Liver (tissue), 8 donors: ENCODE measurements at regions not wholly inside any gene's neighbourhood (a gene's known extent, or its start where the extent isn't known, plus 50 kb on each side); places are given as distances from the start of the nearest gene placed in this dataset.

Source experiments
- DNase-seq: peaks from one replicate; pipeline ENCODE4 v3.0.0-alpha.2; 2017; ENCODE audit warnings: low spot score
- H3K27ac ChIP-seq, 2 donors: one replicate each; pipeline ENCODE4 v1.7.0; 2013; ENCODE audit warnings: inconsistent platforms in 2 of 2, low read length in 2 of 2, control low read depth in 1 of 2, low read depth in 1 of 2, mild to moderate bottlenecking in 1 of 2
- H3K27me3 ChIP-seq, 4 donors: one replicate each; pipeline versions ENCODE4 v1.6.1 to v1.7.0; 2013; ENCODE audit warnings: low read length in 3 of 4, inconsistent platforms in 1 of 4, mild to moderate bottlenecking in 1 of 4, moderate library complexity in 1 of 4; ENCODE audit not compliant: control insufficient read depth in 4 of 4, insufficient read depth in 4 of 4
- H3K36me3 ChIP-seq, 4 donors: one replicate each; pipeline versions ENCODE4 v1.6.1 to v1.7.0; 2013; ENCODE audit warnings: low read length in 3 of 4, mild to moderate bottlenecking in 3 of 4, low read depth in 1 of 4, moderate library complexity in 1 of 4; ENCODE audit not compliant: control insufficient read depth in 4 of 4, insufficient read depth in 3 of 4
- H3K4me1 ChIP-seq, 4 donors: one replicate each; pipeline versions ENCODE4 v1.6.1 to v1.7.0; 2013; ENCODE audit warnings: low read length in 3 of 4, mild to moderate bottlenecking in 3 of 4, moderate library complexity in 1 of 4; ENCODE audit not compliant: control insufficient read depth in 4 of 4, insufficient read depth in 4 of 4
- H3K4me3 ChIP-seq, 3 donors: one replicate each; pipeline versions ENCODE4 v1.6.1 to v1.7.0; 2013; ENCODE audit warnings: low read length in 3 of 3, control low read depth in 1 of 3, low read depth in 1 of 3, mild to moderate bottlenecking in 1 of 3
- H3K9ac ChIP-seq, 2 donors: one replicate each; pipeline ENCODE4 v1.7.0; 2013; ENCODE audit warnings: low read length in 2 of 2, mild to moderate bottlenecking in 2 of 2, moderate library complexity in 2 of 2, control low read depth in 1 of 2, low read depth in 1 of 2
- H3K9me3 ChIP-seq, 4 donors: one replicate each; pipeline versions ENCODE4 v1.6.1 to v1.7.0; 2013; ENCODE audit warnings: low read length in 3 of 4; ENCODE audit not compliant: control insufficient read depth in 4 of 4
- EGR1 ChIP-seq, 2 donors: IDR thresholded peaks; 2 replicates each; pipeline ENCODE4 v1.6.1; 2016 to 2018; ENCODE audit warnings: antibody characterized with exemption in 2 of 2, low read depth in 2 of 2
- FOXA1 ChIP-seq: IDR thresholded peaks from 2 replicates; pipeline ENCODE4 v1.6.1; 2016; ENCODE audit warnings: antibody characterized with exemption
- FOXA2 ChIP-seq: IDR thresholded peaks from 2 replicates; pipeline ENCODE4 v1.6.1; 2016; ENCODE audit warnings: antibody characterized with exemption
- GABPA ChIP-seq, 2 donors: IDR thresholded peaks in 1 of 2; conservative IDR thresholded peaks in 1 of 2; 2 replicates each; pipeline ENCODE4 v1.6.1; 2016; ENCODE audit warnings: antibody characterized with exemption in 2 of 2, mild to moderate bottlenecking in 1 of 2, moderate library complexity in 1 of 2
- HNF4A ChIP-seq, 2 donors: conservative IDR thresholded peaks; 2 replicates each; pipeline ENCODE4 v1.6.1; 2016; ENCODE audit warnings: antibody characterized with exemption in 2 of 2, mild to moderate bottlenecking in 2 of 2
- HNF4G ChIP-seq: IDR thresholded peaks from 2 replicates; pipeline ENCODE4 v1.6.1; 2016; ENCODE audit warnings: antibody characterized with exemption
- JUND ChIP-seq, 2 donors: IDR thresholded peaks; 2 replicates each; pipeline ENCODE4 v1.6.1; 2016; ENCODE audit warnings: antibody characterized with exemption in 2 of 2
- NR2F2 ChIP-seq: IDR thresholded peaks from 2 replicates; pipeline ENCODE4 v1.6.1; 2016; ENCODE audit warnings: antibody characterized with exemption
- RXRA ChIP-seq, 2 donors: IDR thresholded peaks; 2 replicates each; pipeline ENCODE4 v1.6.1; 2017 to 2018; ENCODE audit warnings: antibody characterized with exemption in 2 of 2, mild to moderate bottlenecking in 1 of 2
- SP1 ChIP-seq: IDR thresholded peaks from 2 replicates; pipeline ENCODE4 v1.6.1; 2018; ENCODE audit warnings: antibody characterized with exemption, mild to moderate bottlenecking
- TAF1 ChIP-seq: conservative IDR thresholded peaks from 2 replicates; pipeline ENCODE4 v1.6.1; 2016; ENCODE audit warnings: antibody characterized with exemption, mild to moderate bottlenecking
- YY1 ChIP-seq: IDR thresholded peaks from 2 replicates; pipeline ENCODE4 v1.6.1; 2016; ENCODE audit warnings: antibody characterized with exemption, mild to moderate bottlenecking
- WGBS: extraction: QIAGEN DNeasy Blood & Tissue Kit; methylation state at CpG from one replicate; pipeline ENCODE4 v1.1.7; 2013; 5-methylcytosine and 5-hydroxymethylcytosine counted together
- TF ChIP-seq, protein P1 (sequence below): IDR thresholded peaks from 2 replicates; pipeline ENCODE4 v1.6.1; 2016; ENCODE audit warnings: antibody characterized with exemption
- TF ChIP-seq, protein P2 (sequence below): fragments of 150-350 bp; IDR thresholded peaks from 2 replicates; pipeline ENCODE4 v1.5.1; 2017; ENCODE audit warnings: improper control_type of control experiment, low read depth, low read length; ENCODE audit not compliant: missing input control
- donor health status: healthy.
- donor health status: healthy.
- donor health status: healthy.
- donor health status: healthy.
- donor health status: healthy.

DNA sequence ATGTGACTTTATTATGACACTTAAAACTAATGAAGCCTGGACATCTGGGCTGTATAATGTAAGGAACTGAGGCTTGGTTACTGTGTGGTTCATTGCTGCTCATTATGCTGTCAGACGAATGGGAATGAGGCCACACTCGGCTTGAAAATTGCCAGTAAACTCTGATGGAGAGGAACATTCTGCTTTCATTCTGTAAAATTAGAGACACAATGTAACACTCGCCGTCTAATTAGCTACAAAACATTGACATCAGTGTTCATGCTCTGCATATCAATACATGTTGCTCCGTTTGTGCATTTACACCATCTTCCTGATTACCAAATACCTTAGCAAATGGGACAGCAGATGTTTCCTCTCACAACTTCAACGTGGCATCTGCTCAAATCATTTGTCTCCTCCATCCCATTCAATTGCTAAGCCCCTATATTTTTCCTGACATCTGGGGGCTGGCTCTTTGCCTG, 133.0 kb downstream of the SLC28A3 start:
- WGBS: 62% methylated on average over 6 of the region's 6 CpGs

DNA sequence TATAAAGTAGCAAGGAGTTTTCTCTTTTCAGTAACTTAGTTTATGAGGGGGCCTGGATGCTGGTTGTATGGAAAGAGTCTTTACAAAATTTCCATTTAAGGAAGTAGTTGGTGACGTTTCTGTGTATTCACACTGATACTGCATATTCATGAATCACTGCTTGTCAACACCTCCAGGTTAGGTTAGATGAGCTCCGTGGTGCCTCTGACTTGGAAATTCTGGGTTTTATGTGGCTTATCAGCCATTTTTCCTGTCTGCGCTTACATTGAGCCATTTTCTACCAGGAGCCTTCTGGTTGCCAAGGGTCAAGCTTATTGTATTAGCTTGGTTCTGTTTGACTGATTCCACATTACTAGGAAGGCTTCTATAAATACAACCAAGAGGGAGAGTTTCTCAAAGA, 128.3 kb downstream of the SLC28A3 start:
- no peak for TF ChIP-seq YY1
- Histone ChIP-seq H3K36me3 (no peaks in the 10 kb centered on the region), H3K9me3 (no peaks in the 10 kb centered on the region), H3K27me3 (no peaks in the 10 kb centered on the region), H3K4me3 (no peak overlapping the region), H3K9ac (no peak overlapping the region), H3K4me1 (no peaks in the 10 kb centered on the region), H3K27ac (no peak overlapping the region)
- DNase-seq: no peak
- WGBS: 73% methylated on average over 3 of the region's 3 CpGs

More for the DNA sequence above, 133.0 kb downstream of the SLC28A3 start:
- no peak overlapping the region for H3K27ac ChIP-seq
- H3K27me3 ChIP-seq: no peaks in the 10 kb centered on the region
- no peak for DNase-seq
- H3K4me3 ChIP-seq: no peak overlapping the region
- no peaks in the 10 kb centered on the region for H3K4me1 ChIP-seq
- H3K9me3 ChIP-seq: no peaks in the 10 kb centered on the region
- H3K36me3 ChIP-seq: no peaks in the 10 kb centered on the region
- TF ChIP-seq JUND (IDR thresholded peaks at IDR 0.05): no peak
- no peak for TF ChIP-seq HNF4G
- TF ChIP-seq FOXA2: no peak
- TF ChIP-seq, protein P1, sequence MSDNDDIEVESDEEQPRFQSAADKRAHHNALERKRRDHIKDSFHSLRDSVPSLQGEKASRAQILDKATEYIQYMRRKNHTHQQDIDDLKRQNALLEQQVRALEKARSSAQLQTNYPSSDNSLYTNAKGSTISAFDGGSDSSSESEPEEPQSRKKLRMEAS: no peak
- TF ChIP-seq TAF1: no peak
- no peak for TF ChIP-seq FOXA1
- TF ChIP-seq, protein P2, sequence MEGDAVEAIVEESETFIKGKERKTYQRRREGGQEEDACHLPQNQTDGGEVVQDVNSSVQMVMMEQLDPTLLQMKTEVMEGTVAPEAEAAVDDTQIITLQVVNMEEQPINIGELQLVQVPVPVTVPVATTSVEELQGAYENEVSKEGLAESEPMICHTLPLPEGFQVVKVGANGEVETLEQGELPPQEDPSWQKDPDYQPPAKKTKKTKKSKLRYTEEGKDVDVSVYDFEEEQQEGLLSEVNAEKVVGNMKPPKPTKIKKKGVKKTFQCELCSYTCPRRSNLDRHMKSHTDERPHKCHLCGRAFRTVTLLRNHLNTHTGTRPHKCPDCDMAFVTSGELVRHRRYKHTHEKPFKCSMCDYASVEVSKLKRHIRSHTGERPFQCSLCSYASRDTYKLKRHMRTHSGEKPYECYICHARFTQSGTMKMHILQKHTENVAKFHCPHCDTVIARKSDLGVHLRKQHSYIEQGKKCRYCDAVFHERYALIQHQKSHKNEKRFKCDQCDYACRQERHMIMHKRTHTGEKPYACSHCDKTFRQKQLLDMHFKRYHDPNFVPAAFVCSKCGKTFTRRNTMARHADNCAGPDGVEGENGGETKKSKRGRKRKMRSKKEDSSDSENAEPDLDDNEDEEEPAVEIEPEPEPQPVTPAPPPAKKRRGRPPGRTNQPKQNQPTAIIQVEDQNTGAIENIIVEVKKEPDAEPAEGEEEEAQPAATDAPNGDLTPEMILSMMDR: no peak
- TF ChIP-seq SP1: no peak
- TF ChIP-seq NR2F2: no peak
- TF ChIP-seq EGR1 (IDR thresholded peaks at IDR 0.05; ENCODE audit: low read depth in 2 of 2): no peak
- H3K9ac ChIP-seq: no peak overlapping the region

DNA sequence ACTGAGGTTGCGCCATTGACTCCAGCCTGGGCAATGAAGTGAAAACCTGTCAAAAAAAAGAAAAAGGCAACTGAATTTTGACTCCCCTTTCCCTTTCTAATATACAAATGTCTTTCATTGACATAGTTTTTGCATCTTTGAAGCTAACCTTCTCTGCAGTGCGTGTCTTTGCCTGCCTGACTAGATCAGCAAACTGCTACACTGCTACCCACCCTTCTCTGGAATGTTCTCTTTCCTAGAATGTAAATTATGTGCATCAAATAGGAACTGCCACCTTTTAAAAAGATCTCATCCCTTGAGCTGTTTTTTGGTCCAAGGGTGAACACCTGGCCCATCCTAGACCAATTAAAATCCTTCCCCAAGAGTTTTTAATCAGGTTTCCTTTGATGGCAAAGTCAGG, 127.6 kb downstream of the SLC28A3 start:
- Histone ChIP-seq H3K36me3 (no peaks in the 10 kb centered on the region), H3K9ac (no peak overlapping the region), H3K4me3 (no peak overlapping the region), H3K9me3 (no peaks in the 10 kb centered on the region), H3K27me3 (no peaks in the 10 kb centered on the region), H3K27ac (no peak overlapping the region), H3K4me1 (no peaks in the 10 kb centered on the region)
- DNase-seq: no peak
- 96% methylated on average over 2 of the region's 2 CpGs for WGBS
- TF ChIP-seq YY1: no peak
- TF ChIP-seq, protein P2: no peak
- TF ChIP-seq HNF4A (conservative IDR thresholded peaks at IDR 0.05): no peak
- TF ChIP-seq FOXA2: no peak
- TF ChIP-seq RXRA (IDR thresholded peaks at IDR 0.05): no peak
- TF ChIP-seq GABPA (IDR thresholded peaks at IDR 0.05 in 1 of 2, conservative IDR thresholded peaks at IDR 0.05 in 1 of 2): no peak
- TF ChIP-seq, protein P1: no peak
